ENCODE measurements at regions not wholly inside any gene's neighbourhood (a gene's known extent, or its start where the extent isn't known, plus 50 kb on each side); places are given as distances from the start of the nearest gene placed in this dataset.

DNA sequence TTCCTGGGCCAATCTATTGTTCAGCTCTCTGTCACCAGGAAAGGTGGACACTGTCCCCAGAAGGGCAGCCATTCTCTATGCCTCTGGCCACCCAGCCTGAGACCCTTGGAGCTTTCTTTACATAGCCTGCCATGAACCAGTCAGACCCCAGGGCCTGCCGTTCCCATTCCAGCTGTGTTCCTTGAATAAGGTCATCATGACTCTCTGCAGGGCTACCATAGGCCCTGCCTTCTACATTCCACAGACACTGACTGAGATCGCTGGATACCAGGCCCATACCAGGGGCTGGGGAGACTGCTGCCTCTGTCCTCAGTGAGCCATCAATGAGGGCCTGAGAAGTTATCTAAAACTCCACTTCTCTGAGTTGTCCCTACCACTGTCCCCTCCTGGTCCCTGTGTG lies 75.5 kb downstream of the SYNE3 start:
- no peaks in the 10 kb centered on the region for H3K79me2 ChIP-seq (ENCODE audit: insufficient read depth, low read length)
- no peak for TF ChIP-seq CTCF (IDR thresholded peaks at IDR 0.05; ENCODE audit: borderline replicate concordance, extremely low read depth, low read length, poor library complexity, severe bottlenecking)
- TF ChIP-seq EZH2 (IDR thresholded peaks at IDR 0.05; ENCODE audit: borderline replicate concordance, low read depth, low read length, severe bottlenecking), result no peak
- H3K9me3 ChIP-seq (ENCODE audit: insufficient read depth, low read length, severe bottlenecking), result no peaks in the 10 kb centered on the region
- no peak overlapping the region for H3K4me3 ChIP-seq (ENCODE audit: low read depth in 1 of 2, low read length in 2 of 2)
- no peaks in the 10 kb centered on the region; the same call in 1 of the 2 replicates for H4K20me1 ChIP-seq (ENCODE audit: insufficient read depth, low read length)
- ATAC-seq (ENCODE audit: insufficient read depth, low read depth), result no peak
- no peak for DNase-seq
- no peaks in the 10 kb centered on the region for H3K4me1 ChIP-seq (ENCODE audit: insufficient read depth, low read length)
- H3K27ac ChIP-seq (ENCODE audit: low read length), result no peak overlapping the region
- H3K27me3 ChIP-seq (ENCODE audit: insufficient read depth, low read length, poor library complexity), result no peaks in the 10 kb centered on the region
- no peak overlapping the region for H2AFZ ChIP-seq (ENCODE audit: low read depth, low read length)
- no peak overlapping the region for H3K9ac ChIP-seq (ENCODE audit: low read depth, low read length)
- no peak overlapping the region for H3K4me2 ChIP-seq (ENCODE audit: insufficient read depth, low read length)
- H3K36me3 ChIP-seq (ENCODE audit: insufficient read depth, low read length), result no peaks in the 10 kb centered on the region

- no peak for ATAC-seq (ENCODE audit: insufficient read depth, low read depth)
- H3K27me3 ChIP-seq (ENCODE audit: insufficient read depth, low read length, poor library complexity), result no peaks in the 10 kb centered on the region
- H3K79me2 ChIP-seq (ENCODE audit: insufficient read depth, low read length), result no peaks in the 10 kb centered on the region
- DNase-seq, result no peak
- H2AFZ ChIP-seq (ENCODE audit: low read depth, low read length), result no peak overlapping the region
- no peaks in the 10 kb centered on the region; the same call in 1 of the 2 replicates for H4K20me1 ChIP-seq (ENCODE audit: insufficient read depth, low read length)
- no peaks in the 10 kb centered on the region for H3K9me3 ChIP-seq (ENCODE audit: insufficient read depth, low read length, severe bottlenecking)
- no peaks in the 10 kb centered on the region for H3K4me1 ChIP-seq (ENCODE audit: insufficient read depth, low read length)
- TF ChIP-seq CTCF (IDR thresholded peaks at IDR 0.05; ENCODE audit: borderline replicate concordance, extremely low read depth, low read length, poor library complexity, severe bottlenecking) (no peak), EZH2 (IDR thresholded peaks at IDR 0.05; ENCODE audit: borderline replicate concordance, low read depth, low read length, severe bottlenecking) (no peak)
- no peak overlapping the region for H3K27ac ChIP-seq (ENCODE audit: low read length)
- no peak overlapping the region for H3K4me2 ChIP-seq (ENCODE audit: insufficient read depth, low read length)
- H3K9ac ChIP-seq (ENCODE audit: low read depth, low read length), result no peak overlapping the region
- no peaks in the 10 kb centered on the region for H3K36me3 ChIP-seq (ENCODE audit: insufficient read depth, low read length)
- H3K4me3 ChIP-seq (ENCODE audit: low read depth in 1 of 2, low read length in 2 of 2), result no peak overlapping the region
Measured at GRCh38 chr14:95440496-95440895, 76.0 kb downstream of the SYNE3 start.

DNA sequence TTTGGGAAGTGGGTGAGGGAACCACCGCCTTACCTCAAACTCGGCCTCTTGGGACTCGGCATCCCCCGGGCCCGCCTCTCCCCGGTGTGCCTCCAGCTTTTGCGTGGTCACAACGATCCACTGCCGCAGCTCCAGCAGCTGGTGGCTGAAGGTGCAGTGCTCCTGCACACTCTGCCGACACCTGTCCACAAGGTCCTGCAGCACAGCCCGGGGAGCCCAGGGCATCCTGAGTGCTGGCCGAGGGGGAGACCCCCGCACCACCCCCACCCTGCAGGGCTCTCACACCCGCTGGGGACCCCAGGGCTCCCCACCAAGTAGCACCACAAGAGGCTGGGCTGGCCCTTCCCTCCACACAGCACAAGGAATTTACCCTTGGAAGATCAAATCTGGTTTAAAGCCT lies 76.6 kb downstream of the SYNE3 start:
- H3K4me3 ChIP-seq (ENCODE audit: low read depth in 1 of 2, low read length in 2 of 2), result no peak overlapping the region
- no peaks in the 10 kb centered on the region for H3K27me3 ChIP-seq (ENCODE audit: insufficient read depth, low read length, poor library complexity)
- DNase-seq (no peak), ATAC-seq (ENCODE audit: insufficient read depth, low read depth) (no peak)
- no peak overlapping the region for H3K4me2 ChIP-seq (ENCODE audit: insufficient read depth, low read length)
- H4K20me1 ChIP-seq (ENCODE audit: insufficient read depth, low read length), result no peaks in the 10 kb centered on the region; the same call in 1 of the 2 replicates
- no peaks in the 10 kb centered on the region for H3K36me3 ChIP-seq (ENCODE audit: insufficient read depth, low read length)
- TF ChIP-seq CTCF (IDR thresholded peaks at IDR 0.05; ENCODE audit: borderline replicate concordance, extremely low read depth, low read length, poor library complexity, severe bottlenecking) (no peak), EZH2 (IDR thresholded peaks at IDR 0.05; ENCODE audit: borderline replicate concordance, low read depth, low read length, severe bottlenecking) (no peak)
- no peak overlapping the region for H3K27ac ChIP-seq (ENCODE audit: low read length)
- no peak overlapping the region for H2AFZ ChIP-seq (ENCODE audit: low read depth, low read length)
- no peaks in the 10 kb centered on the region for H3K79me2 ChIP-seq (ENCODE audit: insufficient read depth, low read length)
- H3K9ac ChIP-seq (ENCODE audit: low read depth, low read length), result no peak overlapping the region
- H3K4me1 ChIP-seq (ENCODE audit: insufficient read depth, low read length), result no peaks in the 10 kb centered on the region
- H3K9me3 ChIP-seq (ENCODE audit: insufficient read depth, low read length, severe bottlenecking), result no peaks in the 10 kb centered on the region

- H3K4me3 ChIP-seq (ENCODE audit: low read depth in 1 of 2, low read length in 2 of 2), result no peak overlapping the region
- no peak overlapping the region for H3K27ac ChIP-seq (ENCODE audit: low read length)
- no peaks in the 10 kb centered on the region for H3K9me3 ChIP-seq (ENCODE audit: insufficient read depth, low read length, severe bottlenecking)
- H3K79me2 ChIP-seq (ENCODE audit: insufficient read depth, low read length), result no peaks in the 10 kb centered on the region
- H4K20me1 ChIP-seq (ENCODE audit: insufficient read depth, low read length), result no peaks in the 10 kb centered on the region; the same call in 1 of the 2 replicates
- no peak for DNase-seq
- H2AFZ ChIP-seq (ENCODE audit: low read depth, low read length), result no peak overlapping the region
- H3K4me2 ChIP-seq (ENCODE audit: insufficient read depth, low read length), result no peak overlapping the region
- no peak for ATAC-seq (ENCODE audit: insufficient read depth, low read depth)
- no peaks in the 10 kb centered on the region for H3K27me3 ChIP-seq (ENCODE audit: insufficient read depth, low read length, poor library complexity)
- H3K4me1 ChIP-seq (ENCODE audit: insufficient read depth, low read length), result no peaks in the 10 kb centered on the region
- no peak overlapping the region for H3K9ac ChIP-seq (ENCODE audit: low read depth, low read length)
- no peaks in the 10 kb centered on the region for H3K36me3 ChIP-seq (ENCODE audit: insufficient read depth, low read length)
- TF ChIP-seq EZH2 (IDR thresholded peaks at IDR 0.05; ENCODE audit: borderline replicate concordance, low read depth, low read length, severe bottlenecking), result no peak
- TF ChIP-seq CTCF (IDR thresholded peaks at IDR 0.05; ENCODE audit: borderline replicate concordance, extremely low read depth, low read length, poor library complexity, severe bottlenecking), result no peak
Measured at GRCh38 chr14:95437715-95438114, 78.7 kb downstream of the SYNE3 start.

Measured in DND-41 (cell line).